ENCODE measurements at regions not wholly inside any gene's neighbourhood (a gene's known extent, or its start where the extent isn't known, plus 50 kb on each side); places are given as distances from the start of the nearest gene placed in this dataset.

DNA sequence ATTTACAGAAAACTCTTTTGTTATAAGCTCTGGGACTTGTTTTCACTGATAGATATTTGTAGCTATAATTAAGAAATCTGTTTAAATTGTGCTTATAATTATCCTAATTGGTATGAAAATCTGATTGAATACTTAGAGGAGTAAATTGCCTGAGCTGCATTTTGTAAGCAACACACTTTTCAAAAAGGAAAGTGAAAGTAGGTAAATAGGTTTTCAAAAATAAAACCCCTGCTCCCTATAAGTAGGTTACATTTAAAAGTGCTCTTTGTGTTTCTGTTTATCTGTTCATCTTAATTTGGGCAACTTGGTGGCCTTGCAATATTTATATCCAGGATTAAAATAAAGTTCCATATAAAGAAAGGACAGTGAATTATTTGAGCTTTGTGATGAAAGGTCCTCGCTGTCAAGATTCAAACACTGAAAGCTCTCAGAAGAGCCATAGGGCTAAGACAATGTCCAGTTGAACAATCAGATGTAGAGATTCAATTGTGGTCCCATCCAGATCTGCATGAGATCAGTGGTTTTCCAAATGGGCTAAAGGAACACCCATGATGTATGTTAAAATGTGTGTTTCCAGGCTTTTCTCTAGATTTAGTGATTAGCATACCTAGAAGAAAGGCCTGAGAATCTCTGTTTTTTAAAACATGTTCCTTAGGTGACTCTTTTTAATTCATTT, 371.6 kb downstream of the RPRM start:
- H3K9me3 Mint-ChIP-seq, result peaks cover 9% of the 10 kb centered on the region
- TF ChIP-seq CTCF (IDR thresholded peaks at IDR 0.05), result no peak
- H3K36me3 Mint-ChIP-seq (ENCODE audit: low read depth), result no peaks in the 10 kb centered on the region
- no peak overlapping the region for H3K4me3 Mint-ChIP-seq
- no peaks in the 10 kb centered on the region for H3K4me1 Mint-ChIP-seq (ENCODE audit: low read depth)
- H3K27me3 Mint-ChIP-seq (ENCODE audit: insufficient read depth), result no peaks in the 10 kb centered on the region
- no peak for DNase-seq
- no peak overlapping the region for H3K27ac Mint-ChIP-seq

DNA sequence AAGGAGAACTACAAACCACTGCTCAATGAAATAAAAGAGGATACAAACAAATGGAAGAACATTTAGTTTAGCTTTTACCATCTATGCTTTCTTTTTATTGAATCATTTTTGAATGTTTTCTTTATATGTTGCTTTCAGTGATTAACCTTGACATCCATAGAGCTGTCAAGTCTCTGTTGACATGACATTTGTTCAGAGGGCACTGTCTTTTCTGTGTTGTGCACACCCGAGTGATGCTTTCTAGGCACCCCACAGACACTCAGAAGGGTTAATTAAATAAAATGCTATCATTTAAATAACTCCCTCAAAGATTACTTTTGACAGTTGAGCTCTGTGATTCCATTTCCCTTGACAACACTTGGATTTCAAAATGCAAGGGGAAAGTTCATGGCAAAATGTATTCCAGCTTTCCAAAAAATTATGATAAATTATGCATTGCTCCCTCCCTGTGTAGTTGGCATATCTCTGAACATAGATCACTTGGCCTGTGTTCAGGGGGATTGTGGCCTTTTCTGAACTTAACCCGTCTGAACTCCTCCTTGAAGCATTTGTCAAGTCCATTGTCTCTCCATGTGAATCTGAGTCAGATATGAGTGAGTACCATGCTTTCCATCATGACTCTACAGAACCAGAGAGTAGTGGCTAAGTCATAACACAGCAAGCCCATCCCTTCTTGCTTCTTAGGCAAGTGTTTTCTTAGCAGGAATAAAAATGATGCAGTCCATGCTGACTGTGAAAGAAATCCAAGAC, 372.6 kb downstream of the RPRM start:
- no peak overlapping the region for H3K4me3 Mint-ChIP-seq

GRCh38 chr2:153101187-153101586, 377.4 kb downstream of the RPRM start:
- Mint-ChIP-seq H3K4me3 (no peak overlapping the region), H3K27me3 (ENCODE audit: insufficient read depth) (no peaks in the 10 kb centered on the region), H3K36me3 (ENCODE audit: low read depth) (no peaks in the 10 kb centered on the region), H3K9me3 (peaks cover 6% of the 10 kb centered on the region), H3K4me1 (ENCODE audit: low read depth) (no peaks in the 10 kb centered on the region), H3K27ac (no peak overlapping the region)
- TF ChIP-seq CTCF (IDR thresholded peaks at IDR 0.05), result no peak
- no peak for DNase-seq

More for the DNA sequence above, 372.6 kb downstream of the RPRM start:
- H3K4me1 Mint-ChIP-seq (ENCODE audit: low read depth), result no peaks in the 10 kb centered on the region
- H3K36me3 Mint-ChIP-seq (ENCODE audit: low read depth), result no peaks in the 10 kb centered on the region
- TF ChIP-seq CTCF (IDR thresholded peaks at IDR 0.05), result no peak
- DNase-seq, result no peak
- H3K9me3 Mint-ChIP-seq, result peaks cover 9% of the 10 kb centered on the region
- no peaks in the 10 kb centered on the region for H3K27me3 Mint-ChIP-seq (ENCODE audit: insufficient read depth)
- H3K27ac Mint-ChIP-seq, result no peak overlapping the region

GRCh38 chr2:153100151-153100550, 378.4 kb downstream of the RPRM start:
- H3K4me1 Mint-ChIP-seq (ENCODE audit: low read depth), result no peaks in the 10 kb centered on the region
- no peak overlapping the region for H3K27ac Mint-ChIP-seq
- no peaks in the 10 kb centered on the region for H3K36me3 Mint-ChIP-seq (ENCODE audit: low read depth)
- TF ChIP-seq CTCF (IDR thresholded peaks at IDR 0.05), result no peak
- H3K4me3 Mint-ChIP-seq, result no peak overlapping the region
- H3K9me3 Mint-ChIP-seq, result peaks cover 4% of the 10 kb centered on the region; the same call in 1 of the 2 replicates
- DNase-seq, result no peak
- no peaks in the 10 kb centered on the region for H3K27me3 Mint-ChIP-seq (ENCODE audit: insufficient read depth)

GRCh38 chr2:153098073-153098472, 379.7 kb downstream of the ARL6IP6 start:
- no peaks in the 10 kb centered on the region for H3K4me1 Mint-ChIP-seq (ENCODE audit: low read depth)
- H3K4me3 Mint-ChIP-seq, result no peak overlapping the region
- H3K36me3 Mint-ChIP-seq (ENCODE audit: low read depth), result no peaks in the 10 kb centered on the region
- H3K27me3 Mint-ChIP-seq (ENCODE audit: insufficient read depth), result no peaks in the 10 kb centered on the region
- H3K27ac Mint-ChIP-seq, result no peak overlapping the region
- TF ChIP-seq CTCF (IDR thresholded peaks at IDR 0.05), result no peak
- no peak for DNase-seq
- peaks cover 10% of the 10 kb centered on the region for H3K9me3 Mint-ChIP-seq

Measured in HFFc6 (cell line).